Right renal cortex interstitium (tissue), 3 donors: ENCODE measurements at regions not wholly inside any gene's neighbourhood (a gene's known extent, or its start where the extent isn't known, plus 50 kb on each side); places are given as distances from the start of the nearest gene placed in this dataset.

Experiments
- DNase-seq, 3 donors: peaks; one replicate each; pipeline ENCODE4 v3.0.0-alpha.2; 2013; ENCODE audit warnings: low read depth in 3 of 3, low spot score in 2 of 3

GRCh38 chr6:111957623-111958315 is 84.5 kb upstream of the FYN start:
- no peak for DNase-seq

GRCh38 chr6:111958534-111958933 is 85.3 kb upstream of the FYN start:
- no peak for DNase-seq

- DNase-seq = no peak
These were observed 86.5 kb upstream of the FYN start for GRCh38 chr6:111959766-111960165.

- no peak for DNase-seq
These were observed 86.8 kb upstream of the CCN6 start for GRCh38 chr6:111967131-111967530.

GRCh38 chr6:111970426-111970825 is 83.5 kb upstream of the CCN6 start:
- DNase-seq = no peak

- DNase-seq = no peak
These were observed 82.6 kb upstream of the CCN6 start for GRCh38 chr6:111971181-111971841.

GRCh38 chr6:111971866-111972532 is 81.9 kb upstream of the CCN6 start:
- no peak for DNase-seq

GRCh38 chr6:111972745-111973117 is 81.2 kb upstream of the CCN6 start:
- DNase-seq = no peak

GRCh38 chr6:111973118-111973761 is 80.7 kb upstream of the CCN6 start:
- DNase-seq = no peak

GRCh38 chr6:111973927-111974639 is 79.8 kb upstream of the CCN6 start:
- DNase-seq = no peak

GRCh38 chr6:111975466-111975865 is 78.4 kb upstream of the CCN6 start:
- DNase-seq = no peak

GRCh38 chr6:111976139-111976538 is 77.8 kb upstream of the CCN6 start:
- DNase-seq = no peak

GRCh38 chr6:111978532-111979149 is 75.3 kb upstream of the CCN6 start:
- DNase-seq = no peak

- DNase-seq = no peak
These were observed 74.3 kb upstream of the CCN6 start for GRCh38 chr6:111979633-111980032.

- no peak for DNase-seq
These were observed 73.8 kb upstream of the CCN6 start for GRCh38 chr6:111980143-111980542.

- no peak for DNase-seq
These were observed 72.7 kb upstream of the CCN6 start for GRCh38 chr6:111980971-111981840.

GRCh38 chr6:111982681-111983080 is 71.2 kb upstream of the CCN6 start:
- DNase-seq = no peak

GRCh38 chr6:111983193-111983592 is 70.7 kb upstream of the CCN6 start:
- no peak for DNase-seq

GRCh38 chr6:111984081-111984480 is 69.8 kb upstream of the CCN6 start:
- no peak for DNase-seq
